GM12865 (cell line): ENCODE measurements at regions not wholly inside any gene's neighbourhood (a gene's known extent, or its start where the extent isn't known, plus 50 kb on each side); places are given as distances from the start of the nearest gene placed in this dataset.

Experiments
- DNase-seq: peaks from one replicate; pipeline ENCODE4 v3.0.0; 2010; ENCODE audit warnings: low read depth
- H3K4me3 ChIP-seq: 2 replicates; pipeline ENCODE4 v1.5.1; 2011; ENCODE audit warnings: mild to moderate bottlenecking, low read depth, low read length, control low read depth
- TF ChIP-seq, protein P1 (sequence below): IDR thresholded peaks from 2 replicates; pipeline ENCODE4 v1.5.1; 2011; ENCODE audit warnings: low read length, control low read depth, low read depth, inconsistent platforms; ENCODE audit not compliant: insufficient read depth; ENCODE audit errors: missing control alignments

DNA sequence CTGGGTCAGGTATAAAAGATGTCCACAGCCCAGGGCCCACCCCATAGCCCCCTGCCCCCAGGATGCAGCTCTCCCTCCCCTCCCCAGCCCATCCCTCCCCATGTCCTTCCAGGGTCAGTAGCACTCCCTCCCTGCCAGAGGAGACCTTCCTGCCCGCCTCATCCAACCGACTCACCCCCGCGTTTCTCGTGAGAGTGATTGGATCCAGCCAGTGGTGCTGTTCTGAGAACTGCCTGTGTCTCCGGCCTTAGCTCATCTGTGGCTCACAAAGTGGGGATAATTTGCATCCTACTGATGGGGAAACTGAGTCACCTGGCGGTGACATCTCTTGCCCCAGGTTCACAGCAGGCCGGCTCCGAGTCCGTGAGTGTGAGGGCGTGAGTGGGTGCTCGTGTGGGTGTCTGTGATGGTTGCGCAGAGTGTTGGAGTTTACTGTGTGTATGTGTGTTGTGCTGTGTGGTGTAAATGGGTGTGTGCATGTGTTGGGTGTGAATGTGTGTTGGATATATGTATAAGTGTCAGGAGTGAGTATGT is 90.7 kb upstream of the GSE1 start:
- TF ChIP-seq, protein P1, sequence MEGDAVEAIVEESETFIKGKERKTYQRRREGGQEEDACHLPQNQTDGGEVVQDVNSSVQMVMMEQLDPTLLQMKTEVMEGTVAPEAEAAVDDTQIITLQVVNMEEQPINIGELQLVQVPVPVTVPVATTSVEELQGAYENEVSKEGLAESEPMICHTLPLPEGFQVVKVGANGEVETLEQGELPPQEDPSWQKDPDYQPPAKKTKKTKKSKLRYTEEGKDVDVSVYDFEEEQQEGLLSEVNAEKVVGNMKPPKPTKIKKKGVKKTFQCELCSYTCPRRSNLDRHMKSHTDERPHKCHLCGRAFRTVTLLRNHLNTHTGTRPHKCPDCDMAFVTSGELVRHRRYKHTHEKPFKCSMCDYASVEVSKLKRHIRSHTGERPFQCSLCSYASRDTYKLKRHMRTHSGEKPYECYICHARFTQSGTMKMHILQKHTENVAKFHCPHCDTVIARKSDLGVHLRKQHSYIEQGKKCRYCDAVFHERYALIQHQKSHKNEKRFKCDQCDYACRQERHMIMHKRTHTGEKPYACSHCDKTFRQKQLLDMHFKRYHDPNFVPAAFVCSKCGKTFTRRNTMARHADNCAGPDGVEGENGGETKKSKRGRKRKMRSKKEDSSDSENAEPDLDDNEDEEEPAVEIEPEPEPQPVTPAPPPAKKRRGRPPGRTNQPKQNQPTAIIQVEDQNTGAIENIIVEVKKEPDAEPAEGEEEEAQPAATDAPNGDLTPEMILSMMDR, result no peak
- DNase-seq, result no peak
- no peak overlapping the region for H3K4me3 ChIP-seq

DNA sequence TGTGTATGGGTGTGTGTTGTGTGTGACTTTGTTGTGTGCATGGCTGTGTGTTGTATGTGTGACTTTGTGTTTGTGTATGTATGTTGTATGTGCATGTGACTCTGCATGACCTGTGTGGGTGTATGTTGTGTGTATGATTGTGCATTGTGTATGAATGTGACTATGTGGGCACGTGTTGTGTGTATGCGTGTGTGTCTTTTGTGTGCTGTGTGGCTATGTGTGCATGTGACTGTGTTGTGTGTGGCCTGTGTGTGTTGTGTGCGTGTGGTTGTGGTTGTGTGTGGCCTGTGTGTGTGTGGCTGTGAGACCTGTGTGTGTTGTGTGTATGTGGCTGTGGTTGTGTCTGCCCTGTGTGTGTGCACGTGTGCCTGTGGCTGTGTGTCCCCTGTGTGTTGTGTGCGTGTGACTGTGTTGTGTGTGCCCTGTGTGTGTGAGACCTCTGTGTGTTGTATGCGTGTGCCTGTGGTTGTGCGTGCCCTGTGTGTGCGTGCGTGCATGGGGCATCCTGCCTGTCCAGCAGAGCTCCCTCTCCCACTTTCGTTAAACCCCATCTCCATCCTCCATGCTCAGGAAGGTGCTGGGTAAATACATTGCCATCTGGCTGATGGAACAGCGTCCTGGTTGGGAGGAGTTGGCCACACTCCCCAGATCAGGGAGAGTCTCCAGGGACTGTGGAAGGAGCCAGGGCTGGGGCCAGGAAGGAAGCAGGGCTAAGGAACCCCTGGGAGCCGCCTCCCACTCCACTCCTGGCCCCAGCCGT is 90.1 kb upstream of the GSE1 start:
- H3K4me3 ChIP-seq, result no peak overlapping the region
- DNase-seq, result no peak
- TF ChIP-seq, protein P1, result no peak

DNA sequence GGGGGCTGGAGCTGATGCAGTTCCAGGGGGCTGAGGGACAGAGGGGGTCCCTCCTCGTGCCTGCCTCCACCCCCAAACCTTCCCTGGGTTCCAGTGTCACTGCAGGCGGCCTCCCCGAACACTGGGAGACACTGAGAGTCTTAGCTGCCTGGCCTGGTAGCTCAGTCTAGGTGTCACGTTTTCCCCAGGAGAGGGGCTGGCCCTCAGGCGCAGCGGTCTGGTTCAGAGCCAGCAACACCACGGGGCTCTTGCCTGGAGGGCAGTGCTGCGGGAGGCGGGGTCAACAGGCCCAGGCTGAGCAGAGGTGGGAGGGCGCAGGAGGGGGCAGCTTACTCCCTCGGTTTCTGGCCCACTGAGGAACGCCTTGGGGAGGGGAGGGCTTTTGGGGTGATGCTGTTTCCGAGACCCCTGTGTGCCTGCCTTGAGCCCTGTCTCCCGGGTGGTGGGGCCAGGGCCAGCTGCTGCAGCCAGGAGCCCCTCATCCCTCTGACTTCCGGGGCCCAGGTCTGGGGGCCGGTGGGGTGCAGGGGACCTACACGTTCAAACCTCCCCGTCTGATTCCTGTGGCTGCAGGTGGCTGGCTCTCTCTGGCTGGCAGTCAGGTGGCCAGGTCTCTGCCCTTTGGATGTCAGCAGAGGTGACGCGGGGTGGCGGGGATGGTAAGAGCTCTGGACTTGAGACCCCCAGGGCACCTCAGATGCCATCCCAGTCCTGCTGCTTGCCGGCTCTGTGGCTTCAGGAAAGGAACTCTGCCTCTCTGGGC is 89.3 kb upstream of the GSE1 start:
- no peak for DNase-seq

DNA sequence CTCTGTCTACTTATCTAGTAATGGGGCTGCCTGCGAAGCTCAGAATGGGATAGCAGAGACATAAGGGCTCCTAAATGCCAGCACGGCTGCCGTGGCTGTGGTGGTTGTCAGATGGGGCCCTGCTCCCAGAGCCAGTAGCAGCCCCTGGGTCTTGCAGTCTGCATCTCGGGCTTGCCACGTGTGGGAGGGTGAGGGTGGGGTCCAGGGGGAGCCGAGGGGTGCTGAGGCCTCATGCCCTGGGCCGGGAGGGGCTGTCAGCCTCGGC is 88.8 kb upstream of the GSE1 start:
- TF ChIP-seq, protein P1, result no peak
- no peak for DNase-seq
- no peak overlapping the region for H3K4me3 ChIP-seq

More for the DNA sequence above, 89.3 kb upstream of the GSE1 start:
- H3K4me3 ChIP-seq, result no peak overlapping the region
- TF ChIP-seq, protein P1, result no peak

- no peak overlapping the region for H3K4me3 ChIP-seq
- TF ChIP-seq, protein P1, result no peak
- DNase-seq, result no peak
Measured at GRCh38 chr16:85524630-85525419, 88.3 kb upstream of the GSE1 start.

DNA sequence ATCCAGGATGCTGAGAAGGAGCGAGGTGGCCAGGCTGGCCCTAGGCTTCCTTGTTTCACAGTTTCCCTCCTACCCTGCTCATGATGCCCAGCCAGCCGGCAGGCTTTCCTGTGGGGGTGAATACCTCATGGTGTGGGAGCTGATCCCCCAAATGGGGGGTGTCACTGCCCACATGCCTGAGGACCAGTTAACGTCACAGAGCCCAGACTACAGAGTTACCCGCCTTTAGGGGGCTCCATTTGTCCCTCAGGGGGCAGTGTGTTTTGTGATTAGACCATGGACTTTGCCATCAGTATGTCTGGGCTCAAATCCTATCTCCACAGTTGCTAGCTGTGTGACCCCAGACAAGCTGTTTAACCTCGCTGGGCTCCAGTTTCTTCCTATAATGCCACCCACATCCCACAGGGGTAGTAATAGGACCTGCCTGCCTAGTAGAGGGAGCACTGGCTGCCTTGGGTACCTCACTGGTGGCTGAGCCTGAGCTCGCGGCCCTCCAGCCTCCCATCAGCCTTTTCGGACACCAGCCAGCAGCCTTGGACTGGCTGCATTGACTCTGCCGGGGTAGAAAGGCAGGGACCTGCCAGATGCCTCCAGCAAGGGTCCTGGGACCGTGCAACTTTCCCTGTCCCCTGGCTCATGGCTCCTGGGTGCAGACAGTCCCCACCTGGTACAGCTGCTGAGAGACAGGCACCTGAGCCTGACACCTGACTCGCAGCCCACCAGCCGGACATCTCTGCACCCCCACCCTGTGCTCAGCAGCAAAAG is 87.5 kb upstream of the GSE1 start:
- no peak for DNase-seq
- TF ChIP-seq, protein P1, result no peak
- no peak overlapping the region for H3K4me3 ChIP-seq
